K562 (cell line): ENCODE measurements at regions not wholly inside any gene's neighbourhood (a gene's known extent, or its start where the extent isn't known, plus 50 kb on each side); places are given as distances from the start of the nearest gene placed in this dataset.

Experiments
- ATAC-seq: fragments of 200-7000 bp; cut with Tn5 transposase; 3 replicates; pipeline ENCODE4 v1.9.1; 2020; ENCODE audit warnings: moderate library complexity
- BruUV-seq: library from RNA; stranded (reverse); fragments of 400-500 nt; replicated peaks from 2 replicates; lab custom pipeline; 2021; lab: Mats Ljungman, UMichigan
- CTCF ChIA-PET: fragments of 300-600 bp; formaldehyde crosslinking; extraction: SDS; loops from one replicate; lab custom pipeline; 2021; ENCODE audit warnings: low intra/inter-chr PET ratio; lab: Yijun Ruan, JAX
- POLR2A ChIA-PET: fragments of 300-600, 350-650 bp; sonication (Branson Sonifier 250); formaldehyde crosslinking; extraction: SDS; loops from one replicate; lab custom pipeline; 2021; ENCODE audit warnings: antibody characterized with exemption, inconsistent platforms; lab: Yijun Ruan, JAX
- DNase-seq, 4 experiments: peaks; one replicate each; pipeline versions ENCODE4 v3.0.0 to v3.0.0-alpha.2; 2011 to 2018; ENCODE audit warnings: low spot score in 3 of 4, mixed read lengths in 3 of 4; ENCODE audit errors: extremely low read depth in 1 of 4
- FAIRE-seq: peaks from 2 replicates; lab custom pipeline; 2011; peaks lifted over from hg19 to GRCh38; lab: Jason Lieb, UNC
- H2AFZ ChIP-seq: 2 replicates; pipeline ENCODE4 v1.6.0; 2011; ENCODE audit warnings: low read depth, low read length, control low read depth, inconsistent platforms
- H3K27ac ChIP-seq: fragments of 200-600 bp; 3 replicates; pipeline ENCODE4 v1.8.0; 2011; ENCODE audit warnings: low read depth, mild to moderate bottlenecking, control low read depth, inconsistent platforms, low read length, moderate library complexity, mixed read lengths; ENCODE audit errors: extremely low read depth
- H3K27me3 ChIP-seq, 2 experiments: fragments of 300-600 bp in 1 of 2; 2 replicates in 1 of 2; 3 replicates in 1 of 2; pipeline versions ENCODE4 v1.6.0 to v1.8.0; 2011; ENCODE audit warnings: inconsistent platforms in 2 of 2, low read length in 2 of 2, mild to moderate bottlenecking in 1 of 2, mixed read lengths in 1 of 2, moderate library complexity in 1 of 2; ENCODE audit not compliant: control insufficient read depth in 2 of 2, insufficient read depth in 2 of 2
- H3K36me3 ChIP-seq: fragments of 300-600 bp; 3 replicates; pipeline ENCODE4 v1.8.0; 2011; ENCODE audit warnings: mild to moderate bottlenecking, low read length, inconsistent platforms; ENCODE audit not compliant: control insufficient read depth, insufficient read depth
- H3K4me1 ChIP-seq, 2 experiments: fragments of 200-600 bp in 1 of 2; replicated peaks in 1 of 2; 2 replicates in 1 of 2; 3 replicates in 1 of 2; pipeline versions ENCODE4 v1.5.1 to v1.8.0; 2011; ENCODE audit warnings: inconsistent platforms in 2 of 2, low read length in 2 of 2, mild to moderate bottlenecking in 1 of 2, mixed read lengths in 1 of 2, moderate library complexity in 1 of 2; ENCODE audit not compliant: control insufficient read depth in 2 of 2, insufficient read depth in 2 of 2
- H3K4me2 ChIP-seq: 2 replicates; pipeline ENCODE4 v1.6.1; 2011; ENCODE audit warnings: low read length, control low read depth, inconsistent platforms, mixed read lengths; ENCODE audit not compliant: insufficient read depth
- H3K4me3 ChIP-seq: fragments of 200-600 bp; sonication (generic), shearing (Covaris generic); 2 replicates; pipeline ENCODE4 v1.5.1; 2016; ENCODE audit warnings: control low read depth, inconsistent platforms
- H3K79me2 ChIP-seq: fragments of 200-600 bp; 3 replicates; pipeline ENCODE4 v1.8.0; 2011; ENCODE audit warnings: low read length, inconsistent platforms; ENCODE audit not compliant: control insufficient read depth, insufficient read depth
- H3K9ac ChIP-seq, 2 experiments: 2 replicates each; pipeline versions ENCODE4 v1.6.0 to v1.6.1; 2011; ENCODE audit warnings: low read depth in 2 of 2, low read length in 2 of 2, control low read depth in 1 of 2, inconsistent platforms in 1 of 2, mild to moderate bottlenecking in 1 of 2, mixed read lengths in 1 of 2; ENCODE audit not compliant: insufficient read depth in 1 of 2
- H3K9me1 ChIP-seq: one replicate; pipeline ENCODE4 v1.6.0; 2011; ENCODE audit warnings: inconsistent platforms, mild to moderate bottlenecking, low read length, moderate library complexity; ENCODE audit not compliant: control insufficient read depth, insufficient read depth
- H3K9me3 ChIP-seq: replicated peaks from 2 replicates; pipeline ENCODE4 v1.5.1; 2011; ENCODE audit warnings: low read depth, low read length, inconsistent platforms; ENCODE audit not compliant: control insufficient read depth, insufficient read depth
- H4K20me1 ChIP-seq: replicated peaks from 2 replicates; pipeline ENCODE4 v1.6.1; 2011; ENCODE audit warnings: low read length, inconsistent platforms, mixed read lengths; ENCODE audit not compliant: control insufficient read depth, insufficient read depth
- FOXJ2 ChIP-seq: fragments of 200-800 bp; sonication (Bioruptor generic); IDR thresholded peaks from 2 replicates; pipeline ENCODE4 v1.6.1; 2016; ENCODE audit warnings: missing genetic modification characterization, missing compliant biosample characterization
- GTF3C2 ChIP-seq: IDR thresholded peaks from 3 replicates; pipeline ENCODE4 v1.6.1; 2011; ENCODE audit warnings: borderline replicate concordance, mild to moderate bottlenecking, moderate library complexity; ENCODE audit not compliant: insufficient read length; ENCODE audit errors: extremely low read depth
- L3MBTL2 ChIP-seq: fragments of 450-650 bp; IDR thresholded peaks from 2 replicates; pipeline ENCODE4 v1.6.1; 2016; ENCODE audit warnings: mild to moderate bottlenecking, moderate library complexity
- MYNN ChIP-seq, 2 experiments: sonication (generic); formaldehyde crosslinking in 1 of 2; IDR thresholded peaks; 2 replicates each; pipeline versions ENCODE4 v1.5.0 to v1.6.1; 2016 to 2020; ENCODE audit warnings: antibody characterized with exemption in 1 of 2, missing genetic modification reagents in 1 of 2
- NFIX ChIP-seq: fragments of 250-450 bp; sonication (Bioruptor Pico); IDR thresholded peaks from 2 replicates; pipeline ENCODE4 v1.4.0; 2020; ENCODE audit warnings: low read depth, mild to moderate bottlenecking, moderate library complexity
- NR2C1 ChIP-seq, 2 experiments: fragments of 450-650 bp; IDR thresholded peaks; 2 replicates each; pipeline ENCODE4 v1.6.1; 2017; ENCODE audit warnings: mild to moderate bottlenecking in 2 of 2, antibody characterized with exemption in 1 of 2, inconsistent platforms in 1 of 2, missing compliant biosample characterization in 1 of 2, missing genetic modification characterization in 1 of 2
- POLR2B ChIP-seq: fragments of 450-650 bp; IDR thresholded peaks from 2 replicates; pipeline ENCODE4 v1.6.1; 2018; ENCODE audit warnings: low read depth; ENCODE audit not compliant: partially characterized antibody
- PTRF ChIP-seq: fragments of 450-650 bp; IDR thresholded peaks from 2 replicates; pipeline ENCODE4 v1.6.1; 2016; ENCODE audit warnings: mild to moderate bottlenecking, missing genetic modification characterization, missing compliant biosample characterization
- STAT5A ChIP-seq: IDR thresholded peaks from 2 replicates; pipeline ENCODE4 v1.6.1; 2012; ENCODE audit warnings: low read length, inconsistent platforms, borderline replicate concordance
- TRIM24 ChIP-seq, 2 experiments: fragments of 450-650 bp; IDR thresholded peaks; 2 replicates each; pipeline ENCODE4 v1.6.1; 2016
- ZFP36 ChIP-seq: fragments of 150-350 bp; IDR thresholded peaks from 2 replicates; pipeline ENCODE4 v1.6.1; 2018; ENCODE audit warnings: low read length, low read depth; ENCODE audit not compliant: partially characterized antibody
- ZKSCAN3 ChIP-seq: fragments of 250-450 bp; sonication (Bioruptor Pico); IDR thresholded peaks from 2 replicates; pipeline ENCODE4 v1.4.0; 2020
- ZNF165 ChIP-seq: fragments of 250-450 bp; sonication (Bioruptor Pico); IDR thresholded peaks from 2 replicates; pipeline ENCODE4 v1.4.0; 2020; ENCODE audit warnings: borderline replicate concordance
- ZNF197 ChIP-seq: fragments of 200-800 bp; sonication (Bioruptor generic); IDR thresholded peaks from 2 replicates; pipeline ENCODE4 v1.6.1; 2016; ENCODE audit warnings: low read depth, missing genetic modification characterization, missing compliant biosample characterization
- ZNF75A ChIP-seq: fragments of 450-650 bp; formaldehyde crosslinking; IDR thresholded peaks from 2 replicates; pipeline ENCODE4 v1.4.0; 2020; ENCODE audit warnings: mild to moderate bottlenecking
- WGBS: fragments of 100-300 bp; shearing (Covaris generic); methylation state at CpG from one replicate; pipeline ENCODE4 v1.1.6; 2016; ENCODE audit warnings: low coverage, mixed read lengths; ENCODE audit not compliant: insufficient coverage; ENCODE audit errors: missing lambda C conversion rate; 5-methylcytosine and 5-hydroxymethylcytosine counted together
- in situ Hi-C: fragments of 300-500 bp; cut with MboI; formaldehyde crosslinking; loops from 4 replicates; pipeline ENCODE4 v1.15.0; 2018; ENCODE audit warnings: inconsistent platforms, mixed read lengths
- intact Hi-C: fragments of 100-400 bp; cut with micrococcal nuclease; formaldehyde crosslinking; loops from 2 replicates; pipeline ENCODE4 v1.14.2; 2022

DNA sequence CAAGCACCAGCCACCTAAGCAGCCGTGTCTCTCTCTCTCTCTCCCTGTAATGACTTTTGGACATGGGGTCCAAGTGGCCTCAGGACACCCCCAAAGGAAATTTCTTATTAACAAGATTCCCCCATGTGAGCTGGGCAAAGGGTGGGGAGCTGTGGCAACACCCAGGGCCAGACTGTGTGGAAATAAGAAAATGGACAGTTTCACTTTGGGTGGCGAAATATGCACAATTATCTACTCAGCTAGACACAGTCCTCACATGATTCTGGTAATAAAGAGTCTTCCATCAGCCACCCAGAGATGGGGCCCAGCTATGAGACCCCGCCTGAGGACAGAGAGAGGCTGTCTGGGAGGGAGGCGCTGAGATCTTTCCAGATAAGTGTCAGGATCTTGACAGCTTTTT, 96.8 kb upstream of the TPM1 start (continued):
- TF ChIP-seq GTF3C2 = no peak
- no peak for TF ChIP-seq L3MBTL2
- TF ChIP-seq ZNF165 (CRISPR knock-in tag) = no peak

- no TSS peak for BruUV-seq
- H3K79me2 ChIP-seq = no peaks in the 10 kb centered on the region
- no peaks in the 10 kb centered on the region for H3K36me3 ChIP-seq
- ATAC-seq (no peak), DNase-seq (no peak), FAIRE-seq (no peak)
- peaks cover 3% of the 10 kb centered on the region; the same call in 1 of the 2 replicates for H4K20me1 ChIP-seq
- H3K27ac ChIP-seq = no peak overlapping the region
- TF ChIP-seq NFIX (CRISPR knock-in tag) (no peak), PTRF (tag) (no peak), STAT5A (no peak), ZNF75A (CRISPR knock-in tag) (no peak), TRIM24 (IDR thresholded peaks at IDR 0.05) (no peak), MYNN (IDR thresholded peaks at IDR 0.05) (no peak), MYNN (CRISPR knock-in tag; IDR thresholded peaks at IDR 0.05) (no peak), ZNF197 (CRISPR knock-in tag) (no peak), POLR2B (no peak), NR2C1 (IDR thresholded peaks at IDR 0.05) (no peak), NR2C1 (tag; IDR thresholded peaks at IDR 0.05) (no peak), ZFP36 (no peak), FOXJ2 (tag) (no peak), ZKSCAN3 (CRISPR knock-in tag) (no peak)
- in situ Hi-C loops = no loop called here
- H3K9me1 ChIP-seq = peaks cover 2% of the 10 kb centered on the region
- ChIA-PET POLR2A (no interaction called here), CTCF (no interaction called here)
- no peaks in the 10 kb centered on the region for H3K9me3 ChIP-seq
- no peak overlapping the region for H2AFZ ChIP-seq
- no peak overlapping the region for H3K4me3 ChIP-seq
- intact Hi-C loops = no loop called here
- H3K9ac ChIP-seq = no peak overlapping the region
- H3K4me1 ChIP-seq = no peaks in the 10 kb centered on the region
- H3K27me3 ChIP-seq = peaks cover 22 to 61% of the 10 kb centered on the region in 2 experiments; a peak in 4 of 5 replicates
- 5% methylated on average over 2 of the region's 2 CpGs for WGBS
- H3K4me2 ChIP-seq = no peak overlapping the region
Measured at GRCh38 chr15:62946940-62947339, 95.6 kb upstream of the TPM1 start.
